ENCODE measurements at regions not wholly inside any gene's neighbourhood (a gene's known extent, or its start where the extent isn't known, plus 50 kb on each side); places are given as distances from the start of the nearest gene placed in this dataset.

GRCh38 chr10:70966646-70967553, 78.5 kb upstream of the PCBD1 start:
- peak in 1 of 51 donors; percentile 11 for DNase-seq

DNA sequence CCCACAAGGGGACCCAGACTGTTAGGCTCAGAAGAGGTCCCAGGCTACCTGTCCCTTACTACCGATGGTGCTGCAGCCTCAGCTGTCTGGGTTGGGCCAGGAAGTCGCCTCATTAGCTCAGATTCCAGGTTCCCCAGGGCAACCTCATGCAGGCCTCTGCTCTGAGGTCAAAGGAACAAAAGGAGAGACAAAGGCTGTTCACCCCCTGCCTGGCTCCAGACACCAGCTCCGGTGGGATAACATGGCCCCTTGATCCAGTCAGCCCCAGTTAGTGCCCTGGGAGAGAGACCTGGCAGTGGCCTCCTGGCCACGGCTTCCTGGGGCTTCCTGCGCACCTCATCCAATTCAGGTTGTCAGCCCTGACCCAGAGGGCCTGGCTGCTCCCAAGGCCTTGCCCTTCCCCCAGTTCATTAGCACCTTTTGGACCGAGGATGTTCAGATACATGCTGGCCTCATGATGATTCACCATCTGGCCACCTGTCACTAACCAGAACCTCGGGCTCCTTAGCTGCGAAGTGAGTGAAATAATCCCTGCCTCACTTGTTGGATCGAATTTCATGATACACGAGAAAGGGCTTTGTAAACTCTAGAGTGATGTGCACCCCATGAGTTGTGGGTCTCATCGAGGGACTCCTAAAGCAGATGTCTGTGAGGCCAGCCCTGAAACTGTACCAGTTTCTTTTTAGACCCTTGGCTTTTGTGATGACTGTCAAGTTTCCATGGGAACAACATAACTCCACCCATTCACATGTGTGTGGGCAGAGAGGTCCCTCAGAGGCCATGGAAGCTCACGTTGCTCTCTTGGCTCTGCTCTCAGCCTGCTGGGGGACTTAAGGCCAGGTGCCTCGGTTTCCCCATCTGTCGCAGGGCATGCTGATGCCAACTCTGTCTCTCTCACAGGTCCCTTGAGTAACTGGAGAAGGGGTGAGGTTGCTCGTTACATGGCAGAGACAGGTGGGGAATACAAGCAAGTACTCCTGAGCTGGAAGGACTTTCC, 79.5 kb upstream of the PCBD1 start:
- DNase-seq: no peak

DNA sequence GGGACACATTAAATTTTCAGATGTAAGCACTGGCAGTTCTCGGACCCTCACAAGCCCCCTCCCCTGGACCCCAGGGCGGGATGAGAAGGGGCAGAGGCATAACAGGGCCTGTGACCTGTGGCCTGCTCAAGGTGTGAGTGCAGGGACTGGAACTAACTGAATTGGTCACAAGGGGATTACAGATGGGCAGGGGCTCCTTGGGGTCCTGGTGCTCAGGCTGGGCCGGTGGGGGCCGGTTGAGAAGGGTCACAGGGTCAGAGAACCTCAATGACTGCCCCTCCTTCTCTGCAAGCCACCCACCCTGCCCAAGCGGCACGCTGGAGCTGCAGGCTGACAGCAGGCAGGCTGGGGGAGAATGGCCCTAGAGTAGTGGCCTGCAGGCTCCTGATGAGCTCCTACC, 80.8 kb upstream of the PCBD1 start:
- DNase-seq: no peak

- DNase-seq: no peak
Measured at GRCh38 chr10:70970830-70971229, 82.5 kb upstream of the PCBD1 start.

- DNase-seq: no peak
Measured at GRCh38 chr10:70973275-70973674, 84.9 kb upstream of the PCBD1 start.

- DNase-seq: no peak
Measured at GRCh38 chr10:70974351-70974901, 86.1 kb upstream of the PCBD1 start.

DNA sequence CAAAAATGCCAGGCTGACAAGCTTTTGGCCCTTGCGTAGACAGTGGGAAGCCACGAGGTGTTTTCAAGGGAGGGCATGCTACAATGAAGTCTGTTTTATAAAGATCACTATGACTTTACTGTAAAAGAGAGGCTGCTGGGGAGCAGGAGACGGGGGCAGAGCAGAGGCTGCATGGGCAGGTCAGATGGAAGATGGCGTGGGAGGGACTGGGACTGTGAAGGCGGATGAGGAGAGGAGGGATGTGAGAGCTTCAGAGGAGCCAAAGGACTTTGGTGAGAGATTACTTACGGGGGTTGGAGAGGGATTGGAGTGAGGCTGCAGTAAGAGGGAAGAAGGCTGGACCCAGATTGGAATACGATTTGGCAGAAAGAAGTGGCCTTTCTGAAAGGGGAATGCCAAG, 86.6 kb upstream of the PCBD1 start:
- DNase-seq: no peak

DNA sequence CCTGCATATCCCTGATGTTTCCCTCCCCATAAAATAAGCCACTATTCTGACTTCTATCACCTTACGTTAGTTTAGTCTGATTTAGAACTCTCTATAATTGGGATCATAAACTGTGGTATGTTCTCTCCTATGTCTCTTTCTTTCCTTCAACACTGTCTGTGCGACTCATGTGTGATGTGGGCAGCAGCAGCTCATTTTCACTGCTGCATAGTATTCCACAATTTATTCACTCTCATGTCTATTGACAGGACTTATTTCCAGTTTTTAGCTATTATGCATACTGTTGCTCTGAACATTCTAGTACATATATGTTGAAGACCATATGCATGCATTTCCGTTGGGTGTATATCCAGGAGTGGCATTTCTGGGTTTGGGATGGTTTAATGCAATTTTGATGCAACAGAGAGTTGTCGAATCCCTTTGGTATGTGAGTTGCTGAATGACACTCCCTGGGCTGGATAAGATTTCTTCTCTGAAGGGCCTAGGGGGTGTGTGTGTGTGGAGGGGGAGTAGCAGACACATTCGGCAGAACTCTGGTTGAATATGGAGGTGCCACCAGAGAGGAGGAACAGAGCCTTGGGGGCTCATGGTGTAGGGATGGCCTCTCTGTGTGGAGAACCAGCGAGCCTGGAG, 87.8 kb upstream of the PCBD1 start:
- DNase-seq: no peak

DNA sequence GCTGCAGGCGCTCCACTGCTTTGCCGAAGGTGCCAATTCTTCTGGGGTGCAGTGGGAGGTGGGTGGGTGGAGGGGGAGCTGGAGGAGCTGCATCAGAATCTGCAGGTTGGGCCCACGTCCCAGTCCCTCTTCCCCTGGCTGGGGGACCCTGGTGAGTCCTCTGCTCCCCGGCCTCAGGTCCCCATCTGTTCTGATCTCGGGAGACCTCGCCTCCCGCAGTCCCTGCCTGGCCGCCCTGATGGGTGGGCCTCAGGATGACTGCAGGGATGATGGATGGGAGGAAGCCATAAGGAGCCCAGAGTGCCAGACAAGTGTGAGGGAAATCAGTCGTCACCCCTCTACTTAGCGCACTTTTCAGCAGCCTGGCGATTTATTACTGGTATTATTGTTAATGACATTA, 89.3 kb upstream of the PCBD1 start:
- DNase-seq: no peak

GRCh38 chr10:70978181-70978580, 89.8 kb upstream of the PCBD1 start:
- DNase-seq: no peak

GRCh38 chr10:70978816-70979480, 90.6 kb upstream of the PCBD1 start:
- DNase-seq: no peak

DNA sequence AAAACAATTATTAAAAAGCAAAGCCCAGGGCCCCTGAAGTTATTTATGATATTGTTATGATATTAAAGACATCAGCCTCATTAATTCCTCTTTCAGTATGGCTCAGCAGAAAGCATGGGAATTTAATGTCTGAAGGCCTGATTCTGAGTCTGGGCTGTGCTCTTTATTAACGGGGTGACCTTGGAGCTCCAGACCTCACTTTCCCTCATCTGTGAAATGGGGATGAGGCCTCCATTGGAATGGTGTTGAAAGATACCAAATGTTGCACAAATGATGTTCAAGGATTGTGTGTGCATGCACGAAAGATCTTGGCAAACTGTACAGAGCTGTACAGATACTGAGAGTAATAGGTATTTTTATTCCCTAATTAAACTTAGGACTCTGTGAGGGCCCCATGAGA, 92.3 kb upstream of the PCBD1 start:
- no peak for DNase-seq

GRCh38 chr10:70981171-70981836, 92.9 kb upstream of the PCBD1 start:
- DNase-seq: no peak

GRCh38 chr10:70981936-70982335, 93.6 kb upstream of the PCBD1 start:
- no peak for DNase-seq

DNA sequence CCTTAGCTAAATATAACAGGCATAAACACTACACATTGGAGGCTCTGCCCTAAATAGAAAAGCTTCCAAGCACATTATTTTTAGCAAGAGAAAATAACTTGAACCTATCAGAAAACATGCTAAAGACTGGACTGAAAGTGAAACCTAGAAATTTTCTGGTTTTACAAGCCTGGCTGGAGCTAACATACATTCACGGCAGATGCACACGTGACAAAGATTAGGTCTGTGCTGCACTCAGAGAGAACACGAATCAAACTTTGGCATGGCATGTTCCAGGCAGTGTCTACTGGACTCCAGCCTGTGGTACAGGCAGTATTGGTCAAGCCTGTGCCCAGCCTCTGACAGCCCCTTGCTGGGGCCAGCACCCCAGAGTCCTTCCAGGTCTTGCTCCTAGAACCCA, 94.1 kb upstream of the PCBD1 start:
- no peak for DNase-seq

DNA sequence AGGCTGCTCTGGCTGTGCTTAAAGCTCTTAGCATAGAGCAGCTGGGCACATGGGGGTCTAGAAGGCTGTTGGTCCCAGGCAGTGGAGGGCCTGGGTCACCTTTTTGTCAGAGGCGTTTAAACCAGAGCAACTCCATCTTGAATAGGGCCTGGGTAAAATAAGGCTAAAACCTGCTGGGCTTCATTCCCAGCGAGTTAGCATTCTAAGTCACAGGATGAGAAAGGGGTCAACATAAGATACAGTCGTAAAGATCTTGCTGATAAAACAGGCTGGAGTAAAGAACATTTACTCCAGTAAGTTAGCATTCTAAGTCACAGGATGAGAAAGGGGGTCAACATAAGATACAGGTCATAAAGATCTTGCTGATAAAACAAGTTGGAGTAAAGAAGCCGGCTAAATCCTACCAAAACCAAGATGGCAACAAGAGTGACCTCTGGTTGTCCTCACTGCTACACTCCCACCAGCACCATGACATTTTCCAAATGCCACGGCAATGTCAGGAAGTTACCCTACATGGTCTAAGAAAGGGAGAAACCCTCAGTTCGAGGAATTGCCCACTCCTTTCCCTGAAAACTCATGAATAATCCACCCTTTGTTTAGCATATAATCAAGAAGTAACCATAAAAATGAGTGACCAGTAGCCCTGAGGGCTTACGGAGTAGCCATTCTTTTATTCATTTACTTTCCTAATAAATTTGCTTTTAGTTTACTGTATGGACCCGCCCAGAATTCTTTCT, 96.8 kb upstream of the PCBD1 start:
- DNase-seq: no peak

DNA sequence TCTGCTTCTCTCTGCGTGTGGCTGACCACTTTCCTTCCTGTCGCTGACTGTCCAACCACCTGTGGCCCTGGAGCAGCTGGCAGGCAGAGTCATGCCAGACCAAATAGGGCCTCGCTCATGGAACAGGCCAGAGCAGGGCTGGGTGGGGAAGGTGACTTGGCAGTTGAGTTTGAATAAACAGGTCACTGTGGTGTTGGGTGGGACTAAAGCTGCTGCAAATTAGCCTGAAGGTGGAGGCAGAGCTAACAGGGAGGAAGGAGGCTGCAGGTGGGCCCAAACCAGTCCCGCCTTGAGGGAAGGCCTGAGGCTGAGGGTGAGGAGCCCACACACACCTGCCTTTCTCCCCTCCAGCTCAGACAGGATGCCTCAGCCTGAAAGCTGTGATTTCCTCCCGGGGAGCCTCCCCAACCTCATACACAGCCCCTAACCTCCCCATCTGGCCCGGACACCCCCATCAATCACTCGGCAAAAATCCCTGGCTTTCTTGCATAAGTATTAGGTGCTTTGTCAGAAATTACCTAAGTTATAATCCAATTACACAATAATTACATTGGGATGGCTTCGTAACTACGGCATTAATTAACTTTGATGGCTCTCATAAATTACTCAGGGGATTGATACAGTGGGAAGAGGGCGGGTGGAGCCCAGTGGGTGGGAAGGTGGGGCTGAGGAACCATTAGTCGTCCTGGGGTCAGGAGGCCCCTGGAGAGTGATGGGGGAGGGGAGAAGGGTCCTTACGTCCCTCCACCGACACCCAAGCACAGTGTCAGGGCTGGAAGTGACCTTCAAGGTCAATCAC, 97.7 kb upstream of the PCBD1 start:
- DNase-seq: no peak

DNA sequence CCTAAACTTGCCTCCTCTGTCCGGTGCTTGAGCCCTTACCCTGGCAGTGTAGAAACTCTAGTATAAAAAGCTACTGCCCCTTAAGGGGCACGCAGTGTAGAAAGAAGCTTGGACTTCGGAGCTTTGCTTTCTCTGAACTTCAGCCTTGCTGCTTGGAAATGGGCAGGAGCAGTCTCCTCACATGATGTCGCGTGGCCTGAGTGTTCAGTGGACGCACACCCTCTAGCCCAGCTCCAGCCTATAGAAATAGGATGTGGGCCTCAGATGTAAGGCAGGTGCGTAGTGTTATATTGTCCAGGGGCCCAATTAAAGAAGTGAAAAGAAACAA, 98.2 kb upstream of the PCBD1 start:
- no peak for DNase-seq
